SU-DHL-6 (cell line): ENCODE measurements at regions not wholly inside any gene's neighbourhood (a gene's known extent, or its start where the extent isn't known, plus 50 kb on each side); places are given as distances from the start of the nearest gene placed in this dataset.
"Not testable (repeated sequence)": the region's sequence is repeated elsewhere in the genome, so short reads cannot be mapped to it uniquely, and the experiment has no call there.

Experiments used
- H2AFZ ChIP-seq: fragments of 200-600 bp; sonication (generic); 2 replicates; pipeline ENCODE4 v1.6.1; 2014; ENCODE audit warnings: low read depth, mild to moderate bottlenecking, moderate library complexity, mixed read lengths, antibody characterized with exemption, low read length; ENCODE audit not compliant: severe bottlenecking
- H3F3A ChIP-seq: fragments of 200-600 bp; shearing (Covaris generic); 2 replicates; pipeline ENCODE4 v1.6.0; 2016; ENCODE audit warnings: antibody characterized with exemption, mild to moderate bottlenecking; ENCODE audit not compliant: insufficient read depth
- H3K27ac ChIP-seq: fragments of 200-600 bp; sonication (generic); 2 replicates; pipeline ENCODE4 v1.5.1; 2016; ENCODE audit warnings: low read depth, mild to moderate bottlenecking, low read length, moderate library complexity, mixed read lengths
- H3K27me3 ChIP-seq: fragments of 200-600 bp; sonication (generic), shearing (Covaris generic); 2 replicates; pipeline ENCODE4 v1.6.0; 2014; ENCODE audit warnings: mild to moderate bottlenecking, low read length
- H3K36me3 ChIP-seq: fragments of 200-600 bp; sonication (generic); 2 replicates; pipeline ENCODE4 v1.6.1; 2014; ENCODE audit warnings: mild to moderate bottlenecking, low read length, mixed read lengths
- H3K4me2 ChIP-seq: fragments of 300-600, 200-600 bp; shearing (Covaris generic), sonication (generic); 2 replicates; pipeline ENCODE4 v1.6.0; 2014; ENCODE audit warnings: low read length, low read depth, mild to moderate bottlenecking; ENCODE audit not compliant: poor library complexity, severe bottlenecking
- H3K4me3 ChIP-seq: fragments of 200-600 bp; sonication (generic); 2 replicates; pipeline ENCODE4 v1.5.1; 2014; ENCODE audit warnings: antibody characterized with exemption, low read length, mild to moderate bottlenecking, mixed read lengths; ENCODE audit not compliant: insufficient read depth, poor library complexity, severe bottlenecking
- H3K79me2 ChIP-seq: fragments of 200-600 bp; sonication (generic); 2 replicates; pipeline ENCODE4 v1.6.1; 2014; ENCODE audit warnings: mild to moderate bottlenecking, low read length, moderate library complexity; ENCODE audit not compliant: insufficient read depth
- H3K9ac ChIP-seq: fragments of 200-600 bp; sonication (generic); 2 replicates; pipeline ENCODE4 v1.7.0; 2014; ENCODE audit warnings: mild to moderate bottlenecking, low read length
- H3K9me2 ChIP-seq: fragments of 200-600 bp; sonication (generic); replicated peaks from 2 replicates; pipeline ENCODE4 v1.6.1; 2014; ENCODE audit warnings: low read length; ENCODE audit not compliant: insufficient read depth
- H3K9me3 ChIP-seq: fragments of 200-600 bp; sonication (generic); 2 replicates; pipeline ENCODE4 v1.6.1; 2014; ENCODE audit warnings: low read length, mixed read lengths; ENCODE audit not compliant: insufficient read depth
- H4K20me1 ChIP-seq: fragments of 200-600 bp; sonication (generic); 2 replicates; pipeline ENCODE4 v1.6.1; 2014; ENCODE audit warnings: low read depth, mild to moderate bottlenecking, antibody characterized with exemption, low read length, moderate library complexity, mixed read lengths
- EZH2phosphoT487 ChIP-seq: fragments of 200-600 bp; sonication (generic), shearing (Covaris generic); conservative IDR thresholded peaks from 2 replicates; pipeline ENCODE4 v1.6.1; 2018; ENCODE audit warnings: mild to moderate bottlenecking, antibody characterized with exemption, low read length, moderate library complexity, mixed read lengths
- TF ChIP-seq, protein P1 (sequence below): fragments of 200-600 bp; sonication (generic); IDR thresholded peaks from one replicate; pipeline ENCODE4 v1.5.1; 2017; ENCODE audit warnings: antibody characterized with exemption, mild to moderate bottlenecking, low read length, moderate library complexity; ENCODE audit not compliant: insufficient read depth, poor library complexity, severe bottlenecking

DNA sequence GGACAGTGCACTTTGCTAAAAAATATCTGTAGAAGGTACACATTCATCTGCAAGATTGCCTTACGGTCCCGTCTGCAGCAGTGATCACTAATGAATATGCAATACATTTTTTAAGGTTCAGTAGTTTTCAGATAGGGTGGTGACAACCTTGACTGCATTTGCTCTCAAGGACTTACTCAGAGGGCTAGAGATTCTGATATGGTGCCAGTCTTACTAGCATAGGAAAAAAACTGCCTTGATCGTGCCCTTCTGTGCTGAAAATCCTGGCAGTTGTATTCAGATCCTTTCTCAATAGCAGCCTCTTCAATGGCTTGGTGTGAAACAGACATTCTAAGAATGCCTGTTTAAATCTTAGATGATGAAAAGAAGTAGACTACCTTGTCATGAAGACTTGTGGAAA lies 411.9 kb upstream of the CCDC54 start:
- no peak overlapping the region for H3K4me3 ChIP-seq
- TF ChIP-seq, protein P1, sequence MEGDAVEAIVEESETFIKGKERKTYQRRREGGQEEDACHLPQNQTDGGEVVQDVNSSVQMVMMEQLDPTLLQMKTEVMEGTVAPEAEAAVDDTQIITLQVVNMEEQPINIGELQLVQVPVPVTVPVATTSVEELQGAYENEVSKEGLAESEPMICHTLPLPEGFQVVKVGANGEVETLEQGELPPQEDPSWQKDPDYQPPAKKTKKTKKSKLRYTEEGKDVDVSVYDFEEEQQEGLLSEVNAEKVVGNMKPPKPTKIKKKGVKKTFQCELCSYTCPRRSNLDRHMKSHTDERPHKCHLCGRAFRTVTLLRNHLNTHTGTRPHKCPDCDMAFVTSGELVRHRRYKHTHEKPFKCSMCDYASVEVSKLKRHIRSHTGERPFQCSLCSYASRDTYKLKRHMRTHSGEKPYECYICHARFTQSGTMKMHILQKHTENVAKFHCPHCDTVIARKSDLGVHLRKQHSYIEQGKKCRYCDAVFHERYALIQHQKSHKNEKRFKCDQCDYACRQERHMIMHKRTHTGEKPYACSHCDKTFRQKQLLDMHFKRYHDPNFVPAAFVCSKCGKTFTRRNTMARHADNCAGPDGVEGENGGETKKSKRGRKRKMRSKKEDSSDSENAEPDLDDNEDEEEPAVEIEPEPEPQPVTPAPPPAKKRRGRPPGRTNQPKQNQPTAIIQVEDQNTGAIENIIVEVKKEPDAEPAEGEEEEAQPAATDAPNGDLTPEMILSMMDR = no peak
- no peak for TF ChIP-seq EZH2phosphoT487
- H3K4me2 ChIP-seq = no peak overlapping the region
- no peaks in the 10 kb centered on the region for H3F3A ChIP-seq
- no peaks in the 10 kb centered on the region for H4K20me1 ChIP-seq
- no peak overlapping the region for H2AFZ ChIP-seq
- no peak overlapping the region for H3K9ac ChIP-seq
- no peak overlapping the region for H3K27ac ChIP-seq
- H3K9me2 ChIP-seq = no peaks in the 10 kb centered on the region
- H3K27me3 ChIP-seq = no peaks in the 10 kb centered on the region
- no peaks in the 10 kb centered on the region for H3K36me3 ChIP-seq
- H3K79me2 ChIP-seq = no peaks in the 10 kb centered on the region
- H3K9me3 ChIP-seq = no peaks in the 10 kb centered on the region

DNA sequence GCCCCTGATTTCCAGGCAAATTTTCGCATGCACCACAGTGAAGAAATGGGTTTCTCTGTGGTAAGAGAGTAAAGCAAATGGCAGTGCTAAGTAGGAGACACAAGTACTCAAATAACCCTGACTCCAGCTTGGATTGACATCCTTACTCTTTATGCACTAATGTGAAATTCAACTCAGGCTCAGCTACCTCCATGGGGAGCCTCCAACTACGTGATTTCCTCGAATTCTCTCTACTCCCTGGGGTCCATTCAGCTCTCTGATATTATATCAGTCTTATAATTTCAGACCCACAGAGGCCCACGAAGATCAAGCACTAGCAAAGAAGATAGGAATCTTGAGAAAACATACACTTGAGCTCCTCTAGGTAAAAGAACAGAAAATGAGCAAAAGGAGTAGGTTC lies 407.6 kb upstream of the CCDC54 start:
- TF ChIP-seq, protein P1 = no peak
- Histone ChIP-seq H3K27me3 (no peaks in the 10 kb centered on the region), H3K36me3 (no peaks in the 10 kb centered on the region), H3K9me2 (no peaks in the 10 kb centered on the region), H3K9me3 (no peaks in the 10 kb centered on the region), H3K27ac (no peak overlapping the region), H3K4me3 (no peak overlapping the region), H4K20me1 (no peaks in the 10 kb centered on the region), H3K9ac (no peak overlapping the region), H2AFZ (no peak overlapping the region), H3F3A (no peaks in the 10 kb centered on the region), H3K4me2 (no peak overlapping the region), H3K79me2 (no peaks in the 10 kb centered on the region)

GRCh38 chr3:106981392-106981791 lies 395.8 kb upstream of the CCDC54 start:
- Histone ChIP-seq H3K9me3 (no peaks in the 10 kb centered on the region), H3K4me2 (no peak overlapping the region), H4K20me1 (no peaks in the 10 kb centered on the region), H3K4me3 (no peak overlapping the region), H3K27me3 (no peaks in the 10 kb centered on the region), H3K36me3 (no peaks in the 10 kb centered on the region), H3F3A (no peaks in the 10 kb centered on the region), H3K9me2 (no peaks in the 10 kb centered on the region), H3K27ac (no peak overlapping the region), H3K9ac (no peak overlapping the region), H2AFZ (no peak overlapping the region), H3K79me2 (no peaks in the 10 kb centered on the region)
- no peak for TF ChIP-seq EZH2phosphoT487
- TF ChIP-seq, protein P1 = no peak

DNA sequence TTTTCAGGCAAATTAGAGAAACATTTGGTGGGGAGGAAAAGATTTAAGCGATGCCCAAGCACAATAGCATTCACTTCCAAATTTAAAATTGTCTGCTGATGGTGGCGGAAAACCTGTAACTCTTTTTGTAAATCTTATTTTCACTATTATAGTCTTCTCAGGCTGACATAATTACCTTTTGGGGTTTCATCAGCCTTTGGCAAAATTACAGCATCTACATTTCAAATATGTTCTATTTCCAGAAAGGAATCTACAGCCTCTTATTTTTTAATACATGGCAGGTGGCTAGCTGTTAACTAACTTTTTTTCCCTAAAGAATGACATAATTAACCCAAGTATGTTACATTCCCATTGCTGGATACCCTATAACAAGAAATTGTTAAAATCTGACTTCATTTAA lies 391.5 kb upstream of the CCDC54 start:
- Histone ChIP-seq H2AFZ (no peak overlapping the region), H3K4me2 (no peak overlapping the region), H3K9me3 (no peaks in the 10 kb centered on the region), H3K79me2 (no peaks in the 10 kb centered on the region), H3K27me3 (no peaks in the 10 kb centered on the region), H3K9me2 (no peaks in the 10 kb centered on the region), H3K9ac (no peak overlapping the region), H3F3A (no peaks in the 10 kb centered on the region), H3K27ac (no peak overlapping the region), H3K4me3 (no peak overlapping the region), H3K36me3 (no peaks in the 10 kb centered on the region), H4K20me1 (no peaks in the 10 kb centered on the region)
- TF ChIP-seq, protein P1 = no peak
- TF ChIP-seq EZH2phosphoT487 = no peak

DNA sequence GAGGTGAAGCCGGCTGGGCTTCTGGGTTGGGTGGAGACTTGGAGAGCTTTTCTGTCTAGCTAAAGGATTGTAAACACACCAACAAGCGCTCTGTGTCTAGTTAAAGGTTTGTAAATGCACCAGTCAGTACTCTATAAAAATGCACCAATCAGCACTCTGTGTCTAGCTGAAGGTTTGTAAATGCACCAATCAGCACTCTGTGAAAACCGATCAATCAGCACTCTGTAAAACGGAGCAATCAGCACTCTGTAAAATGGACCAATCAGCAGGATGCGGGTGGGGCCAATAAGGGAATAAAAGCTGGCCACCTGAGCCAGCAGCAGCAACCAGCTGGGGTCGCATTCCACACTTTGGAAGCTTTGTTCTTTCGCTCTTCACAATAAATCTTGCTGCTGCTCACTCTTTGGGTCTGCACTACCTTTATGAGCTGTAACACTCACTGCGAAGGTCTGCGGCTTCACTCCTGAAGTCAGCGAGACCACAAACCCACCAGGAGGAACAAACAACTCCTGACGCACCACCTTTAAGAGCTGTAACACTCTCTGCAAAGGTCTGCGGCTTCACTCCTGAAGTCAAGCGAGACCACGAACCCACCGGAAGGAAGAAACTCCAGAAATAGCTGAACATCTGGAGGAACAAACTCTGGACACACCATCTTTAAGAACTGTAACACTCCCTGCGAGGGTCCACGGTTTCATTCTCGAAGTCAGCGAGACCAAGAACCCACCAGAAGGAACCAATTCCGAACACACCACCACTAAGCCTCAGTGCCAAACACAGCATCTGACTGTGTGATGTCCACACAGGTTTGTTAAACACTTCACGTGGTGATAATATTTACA lies 378.2 kb upstream of the CCDC54 start:
- peak overlapping the region; percentile 12 for H3K4me2 ChIP-seq
- H2AFZ ChIP-seq, H3K9ac ChIP-seq: not testable (repeated sequence)

More for the DNA sequence above, 378.2 kb upstream of the CCDC54 start:
- H3K4me3 ChIP-seq, H3F3A ChIP-seq, H3K9me2 ChIP-seq, H4K20me1 ChIP-seq, H3K27me3 ChIP-seq, H3K36me3 ChIP-seq, H3K27ac ChIP-seq, H3K9me3 ChIP-seq, H3K79me2 ChIP-seq: not testable (repeated sequence)
